Activated CD4-positive, alpha-beta T cell treated with anti-CD3 and anti-CD28 coated beads for 1 hour (primary cell): ENCODE measurements at regions not wholly inside any gene's neighbourhood (a gene's known extent, or its start where the extent isn't known, plus 50 kb on each side); places are given as distances from the start of the nearest gene placed in this dataset.

Experiments
- DNase-seq: peaks from one replicate; pipeline ENCODE4 v3.0.0-alpha.2; 2020

- no peak for DNase-seq
These were observed 104.4 kb upstream of the ESR1 start for GRCh38 chr6:151702851-151703658.

GRCh38 chr6:151704383-151704782 is 103.1 kb upstream of the ESR1 start:
- DNase-seq, result no peak

- no peak for DNase-seq
These were observed 101.3 kb upstream of the ESR1 start for GRCh38 chr6:151705993-151706733.

GRCh38 chr6:151709329-151709728 is 98.2 kb upstream of the ESR1 start:
- DNase-seq, result no peak

DNA sequence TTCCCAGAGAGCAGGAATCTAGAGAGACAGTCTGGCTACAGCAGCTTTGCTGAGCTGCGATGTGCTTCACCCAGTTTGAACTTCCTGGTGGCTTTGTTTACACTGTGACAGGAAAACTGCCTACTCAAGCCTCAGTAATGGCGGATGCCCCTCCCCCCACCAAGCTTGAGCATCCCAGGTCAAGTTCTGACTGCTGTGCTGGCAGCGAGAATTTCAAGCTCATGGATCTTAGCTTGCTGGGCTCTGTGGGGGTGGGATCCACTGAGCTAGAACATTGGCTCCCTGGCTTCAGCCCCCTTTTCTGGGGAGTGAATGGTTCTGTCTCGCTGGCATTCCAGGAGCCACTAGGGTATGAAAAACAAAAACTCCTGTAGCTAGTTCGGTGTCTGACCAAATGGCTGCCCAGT is 91.0 kb upstream of the ESR1 start:
- DNase-seq, result no peak

- DNase-seq, result no peak
These were observed 88.4 kb upstream of the ESR1 start for GRCh38 chr6:151719070-151719469.

GRCh38 chr6:151721146-151721545 is 86.3 kb upstream of the ESR1 start:
- no peak for DNase-seq

GRCh38 chr6:151721671-151722070 is 85.8 kb upstream of the ESR1 start:
- no peak for DNase-seq

DNA sequence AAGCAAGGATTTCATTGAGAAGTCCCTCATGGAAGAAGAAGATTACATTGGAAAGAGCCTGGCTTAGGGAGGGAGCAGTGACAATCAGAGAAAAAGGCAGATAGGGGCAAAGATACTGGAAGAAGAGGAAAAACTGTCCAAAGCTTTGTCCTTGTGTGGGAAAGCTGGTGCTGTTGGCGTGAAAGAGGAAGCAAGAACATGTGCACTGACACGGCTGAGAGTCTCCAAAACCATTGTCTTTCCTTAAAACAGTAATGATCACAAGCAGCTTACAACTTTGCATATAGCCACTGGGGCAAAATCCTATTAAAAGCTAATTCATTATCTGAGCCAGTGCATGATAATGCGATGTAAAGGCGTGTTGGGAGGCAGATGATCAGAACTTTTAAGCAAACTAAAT is 85.1 kb upstream of the ESR1 start:
- DNase-seq, result no peak

DNA sequence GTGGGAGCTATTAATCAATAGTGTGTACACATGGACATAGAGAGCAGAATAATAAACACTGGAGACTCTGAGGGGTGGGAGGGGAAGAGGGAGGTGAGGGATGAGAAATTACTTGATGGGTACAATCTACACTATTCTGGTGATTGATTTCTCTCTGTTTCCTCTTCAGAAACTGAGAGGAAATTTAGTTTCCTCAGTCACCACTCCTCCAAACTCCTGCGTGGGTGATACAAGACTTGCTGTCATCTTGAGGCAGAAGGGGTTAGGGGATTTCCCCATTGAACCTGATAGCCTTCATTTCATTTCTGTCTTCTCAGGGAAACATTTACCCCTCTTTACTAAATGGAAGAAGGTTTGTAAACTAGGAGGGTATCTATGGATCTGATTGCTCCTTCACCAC is 84.3 kb upstream of the ESR1 start:
- DNase-seq, result no peak

GRCh38 chr6:151729829-151730495 is 77.5 kb upstream of the ESR1 start:
- no peak for DNase-seq

DNA sequence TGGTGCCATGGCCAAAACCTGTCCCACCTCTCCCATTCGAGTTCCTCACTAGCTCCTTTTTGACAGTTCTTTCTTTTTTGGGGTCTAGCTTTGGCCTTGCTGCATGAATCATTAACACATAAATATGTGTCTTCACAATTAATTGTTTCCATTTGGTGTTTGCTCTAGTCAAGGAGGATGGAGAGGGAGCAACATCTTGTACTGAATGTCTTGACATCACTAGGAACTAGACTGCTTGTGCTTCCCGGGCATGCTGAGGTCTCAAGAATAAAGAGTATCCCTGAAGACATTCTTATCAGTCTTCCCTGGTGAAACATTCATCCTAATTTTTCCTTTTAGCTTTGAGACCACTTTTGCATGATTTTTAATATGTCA is 77.0 kb upstream of the ESR1 start:
- no peak for DNase-seq

DNA sequence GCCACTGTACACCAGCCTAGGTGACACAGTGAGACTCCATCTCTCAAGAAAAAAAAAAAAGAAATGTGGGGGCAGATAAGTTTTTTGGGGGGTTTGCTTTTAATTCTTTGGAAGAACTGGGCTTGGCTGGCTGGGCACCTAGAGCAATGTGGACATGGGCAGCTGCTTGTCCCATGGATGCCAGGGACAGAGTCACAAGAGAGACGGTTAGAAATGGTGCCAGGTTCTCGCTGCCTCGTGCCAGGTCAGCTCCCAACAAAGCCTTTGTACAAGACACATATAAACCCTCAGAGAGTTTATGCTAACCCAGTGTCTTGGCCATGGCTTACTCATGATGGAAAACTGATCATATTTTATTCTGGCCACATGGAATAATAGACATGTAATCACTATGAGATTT is 76.2 kb upstream of the ESR1 start:
- no peak for DNase-seq

- no peak for DNase-seq
These were observed 73.7 kb upstream of the ESR1 start for GRCh38 chr6:151733680-151734320.

GRCh38 chr6:151738267-151738666 is 69.2 kb upstream of the ESR1 start:
- no peak for DNase-seq

DNA sequence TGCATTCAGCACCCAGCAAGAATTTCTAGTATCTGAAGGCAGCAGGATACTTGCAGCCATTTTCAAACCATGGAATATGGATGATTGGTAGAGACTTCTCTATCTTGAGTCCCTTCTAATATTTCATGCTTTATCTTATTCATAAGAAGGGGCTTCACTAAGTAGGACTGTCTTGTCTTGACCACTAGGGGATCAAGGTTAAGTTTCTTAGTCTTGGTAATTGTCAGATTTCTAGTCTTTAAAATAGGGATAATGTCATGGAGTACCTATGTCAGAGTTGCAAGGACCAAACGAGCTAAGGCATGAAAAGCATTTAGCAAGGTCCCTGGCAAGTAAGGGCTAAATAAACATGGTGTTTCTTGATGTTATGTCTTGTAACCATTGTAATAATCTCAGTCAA is 68.5 kb upstream of the ESR1 start:
- DNase-seq, result no peak

DNA sequence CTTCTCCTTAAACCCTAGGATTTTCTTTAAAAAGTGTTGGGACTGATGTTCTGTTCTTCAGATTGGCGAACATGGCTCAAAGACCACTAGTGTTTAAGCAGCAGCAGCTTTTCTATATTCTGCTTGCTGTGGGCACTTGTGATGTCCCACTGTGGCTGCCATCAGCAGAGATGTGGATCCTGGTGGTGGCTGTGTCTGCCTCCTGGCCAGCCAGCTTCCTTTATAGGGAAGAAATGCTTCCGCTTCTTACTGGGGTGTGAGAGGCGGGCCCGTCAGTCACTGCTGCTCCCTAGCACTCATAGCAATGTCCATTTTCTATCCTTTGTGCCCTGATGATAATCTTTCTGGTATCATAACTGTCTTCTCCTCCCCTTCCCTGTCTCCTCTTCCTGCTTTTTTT is 66.7 kb upstream of the ESR1 start:
- no peak for DNase-seq

- no peak for DNase-seq
These were observed 59.6 kb upstream of the ESR1 start for GRCh38 chr6:151747896-151748295.

- DNase-seq, result no peak
These were observed 58.1 kb upstream of the ESR1 start for GRCh38 chr6:151749341-151749740.

GRCh38 chr6:151753581-151753980 is 53.9 kb upstream of the ESR1 start:
- no peak for DNase-seq

DNA sequence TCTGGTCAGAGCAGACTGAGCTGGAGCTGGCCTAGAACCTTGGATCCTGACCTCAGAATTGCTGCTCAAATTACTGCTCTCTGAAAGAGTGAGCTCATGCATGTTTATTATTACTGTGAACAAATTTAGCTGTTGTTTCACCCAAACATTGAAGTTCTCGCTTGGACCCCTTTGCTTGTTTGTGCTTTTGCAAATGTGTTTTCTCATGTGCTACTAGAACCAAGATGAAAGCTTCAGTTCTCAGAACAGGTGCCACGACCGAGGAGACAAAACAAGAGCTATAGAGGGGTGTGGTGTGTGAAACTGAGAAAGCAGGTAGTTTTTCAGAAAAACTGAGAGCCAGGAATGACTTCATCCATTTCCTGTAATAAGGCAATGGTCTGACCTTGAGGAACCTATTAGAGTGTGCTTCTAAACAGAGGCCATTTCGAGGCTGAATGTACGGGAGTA is 50.0 kb upstream of the ESR1 start:
- DNase-seq, result no peak
